H9 (cell line): ENCODE measurements at regions not wholly inside any gene's neighbourhood (a gene's known extent, or its start where the extent isn't known, plus 50 kb on each side); places are given as distances from the start of the nearest gene placed in this dataset.

ENCODE experiments used
- DNase-seq: peaks from one replicate; pipeline ENCODE4 v3.0.0-alpha.2; 2017
- H2AFZ ChIP-seq: one replicate; pipeline ENCODE4 v1.6.1; 2013; ENCODE audit warnings: mild to moderate bottlenecking, low read length, control low read depth, moderate library complexity
- H2AK5ac ChIP-seq: 2 replicates; pipeline ENCODE4 v1.6.1; 2013; ENCODE audit warnings: low read length, control low read depth, mixed read lengths; ENCODE audit not compliant: insufficient read length
- H2BK120ac ChIP-seq: one replicate; pipeline ENCODE4 v1.6.1; 2013; ENCODE audit warnings: low read depth, mild to moderate bottlenecking, low read length, control low read depth, inconsistent platforms; ENCODE audit not compliant: poor library complexity, severe bottlenecking
- H2BK12ac ChIP-seq: 2 replicates; pipeline ENCODE4 v1.6.1; 2013; ENCODE audit warnings: low read length, control low read depth, mixed read lengths, low read depth; ENCODE audit not compliant: insufficient read length
- H2BK15ac ChIP-seq: 2 replicates; pipeline ENCODE4 v1.6.1; 2013; ENCODE audit warnings: low read depth, low read length, control low read depth
- H2BK20ac ChIP-seq: one replicate; pipeline ENCODE4 v1.6.1; 2013; ENCODE audit warnings: low read depth, mild to moderate bottlenecking, low read length, control low read depth, inconsistent platforms; ENCODE audit not compliant: poor library complexity, severe bottlenecking
- H2BK5ac ChIP-seq: 2 replicates; pipeline ENCODE4 v1.6.1; 2013; ENCODE audit warnings: low read length, control low read depth, mixed read lengths; ENCODE audit not compliant: insufficient read length
- H3K14ac ChIP-seq: 2 replicates; pipeline ENCODE4 v1.6.1; 2013; ENCODE audit warnings: low read length, control low read depth; ENCODE audit not compliant: insufficient read depth
- H3K18ac ChIP-seq: 2 replicates; pipeline ENCODE4 v1.6.1; 2013; ENCODE audit warnings: low read depth, mild to moderate bottlenecking, mixed read lengths, low read length, control low read depth; ENCODE audit not compliant: insufficient read length
- H3K23ac ChIP-seq: 2 replicates; pipeline ENCODE4 v1.6.1; 2013; ENCODE audit warnings: low read length, control low read depth, mixed read lengths, low read depth; ENCODE audit not compliant: insufficient read length
- H3K23me2 ChIP-seq: 2 replicates; pipeline ENCODE4 v1.6.1; 2013; ENCODE audit warnings: low read depth, mild to moderate bottlenecking, mixed read lengths, low read length, control low read depth; ENCODE audit not compliant: insufficient read length, poor library complexity, severe bottlenecking
- H3K27ac ChIP-seq: 2 replicates; pipeline ENCODE4 v1.5.1; 2013; ENCODE audit warnings: low read length, control low read depth, mixed read lengths, low read depth; ENCODE audit not compliant: insufficient read length
- H3K27me3 ChIP-seq: 2 replicates; pipeline ENCODE4 v1.6.1; 2013; ENCODE audit warnings: low read length, control low read depth, inconsistent platforms; ENCODE audit not compliant: insufficient read depth
- H3K4ac ChIP-seq: 2 replicates; pipeline ENCODE4 v1.6.1; 2013; ENCODE audit warnings: low read depth, mild to moderate bottlenecking, control low read depth, inconsistent platforms, low read length, moderate library complexity
- H3K4me1 ChIP-seq: 2 replicates; pipeline ENCODE4 v1.6.1; 2013; ENCODE audit warnings: low read length, control low read depth, inconsistent platforms; ENCODE audit not compliant: insufficient read depth
- H3K4me2 ChIP-seq: 2 replicates; pipeline ENCODE4 v1.6.1; 2013; ENCODE audit warnings: low read length, control low read depth, mixed read lengths; ENCODE audit not compliant: insufficient read length, insufficient read depth
- H3K56ac ChIP-seq: 2 replicates; pipeline ENCODE4 v1.6.1; 2013; ENCODE audit warnings: low read depth, mild to moderate bottlenecking, mixed read lengths, low read length, control low read depth; ENCODE audit not compliant: insufficient read length
- H3K79me1 ChIP-seq: 2 replicates; pipeline ENCODE4 v1.6.1; 2013; ENCODE audit warnings: low read depth, mild to moderate bottlenecking, moderate library complexity, low read length, control low read depth, inconsistent platforms; ENCODE audit not compliant: insufficient read depth, poor library complexity, severe bottlenecking
- H3K79me2 ChIP-seq: 2 replicates; pipeline ENCODE4 v1.6.1; 2013; ENCODE audit warnings: low read length, control low read depth, inconsistent platforms; ENCODE audit not compliant: insufficient read depth
- H3K9ac ChIP-seq: 2 replicates; pipeline ENCODE4 v1.6.1; 2013; ENCODE audit warnings: low read length, control low read depth, mixed read lengths; ENCODE audit not compliant: insufficient read length; ENCODE audit errors: extremely low read depth
- H3K9me3 ChIP-seq: one replicate; pipeline ENCODE4 v1.6.1; 2013; ENCODE audit warnings: low read depth, low read length, inconsistent platforms; ENCODE audit not compliant: control insufficient read depth
- H3T11ph ChIP-seq: one replicate; pipeline ENCODE4 v1.6.1; 2013; ENCODE audit warnings: mild to moderate bottlenecking, low read length, control low read depth, inconsistent platforms
- H4K20me1 ChIP-seq: one replicate; pipeline ENCODE4 v1.6.1; 2013; ENCODE audit not compliant: control insufficient read depth, insufficient read length, insufficient read depth
- H4K5ac ChIP-seq: 2 replicates; pipeline ENCODE4 v1.6.1; 2013; ENCODE audit warnings: low read depth, mild to moderate bottlenecking, mixed read lengths, low read length, control low read depth; ENCODE audit not compliant: insufficient read length
- H4K8ac ChIP-seq: replicated peaks from 2 replicates; pipeline ENCODE4 v1.6.1; 2013; ENCODE audit warnings: low read length, control low read depth, mixed read lengths, low read depth; ENCODE audit not compliant: insufficient read length
- H4K91ac ChIP-seq: 2 replicates; pipeline ENCODE4 v1.6.1; 2013; ENCODE audit warnings: low read depth, mild to moderate bottlenecking, moderate library complexity, mixed read lengths, low read length, control low read depth; ENCODE audit not compliant: insufficient read length
- H3K27ac Mint-ChIP-seq, 3 experiments: 2 replicates in 2 of 3; 3 replicates in 1 of 3; pipeline ENCODE4 v1.8.0; 2020 to 2021; ENCODE audit warnings: mixed read lengths in 3 of 3, mild to moderate bottlenecking in 1 of 3, moderate library complexity in 1 of 3
- H3K27me3 Mint-ChIP-seq: 2 replicates; pipeline ENCODE4 v1.8.0; 2021; ENCODE audit warnings: low read depth, mild to moderate bottlenecking, moderate library complexity, mixed read lengths
- H3K36me3 Mint-ChIP-seq, 3 experiments: 2 replicates in 2 of 3; 3 replicates in 1 of 3; pipeline ENCODE4 v1.8.0; 2020 to 2021; ENCODE audit warnings: low read depth in 3 of 3, mixed read lengths in 3 of 3; ENCODE audit not compliant: insufficient read depth in 1 of 3
- H3K4me1 Mint-ChIP-seq, 2 experiments: 2 replicates each; pipeline ENCODE4 v1.8.0; 2020; ENCODE audit warnings: mixed read lengths in 2 of 2
- H3K4me3 Mint-ChIP-seq, 2 experiments: 2 replicates in 1 of 2; 3 replicates in 1 of 2; pipeline ENCODE4 v1.8.0; 2020 to 2021; ENCODE audit warnings: mild to moderate bottlenecking in 2 of 2, mixed read lengths in 2 of 2, moderate library complexity in 1 of 2
- H3K9me3 Mint-ChIP-seq, 2 experiments: 2 replicates in 1 of 2; 3 replicates in 1 of 2; pipeline ENCODE4 v1.8.0; 2020; ENCODE audit warnings: mild to moderate bottlenecking in 2 of 2, mixed read lengths in 2 of 2, moderate library complexity in 1 of 2
- WGBS: extraction: QIAGEN DNeasy Blood & Tissue Kit; methylation state at CpG from one replicate; pipeline ENCODE4 v1.1.7; 2013; ENCODE audit warnings: missing lambda C conversion rate, low lambda C conversion rate, mixed read lengths; ENCODE audit not compliant: insufficient read length; ENCODE audit errors: extremely low coverage; 5-methylcytosine and 5-hydroxymethylcytosine counted together
- TF ChIP-seq, protein P1 (sequence below): fragments of 200-600 bp; sonication (generic); conservative IDR thresholded peaks from 3 replicates; pipeline ENCODE4 v1.8.0; 2021; ENCODE audit warnings: antibody characterized with exemption, mild to moderate bottlenecking

DNA sequence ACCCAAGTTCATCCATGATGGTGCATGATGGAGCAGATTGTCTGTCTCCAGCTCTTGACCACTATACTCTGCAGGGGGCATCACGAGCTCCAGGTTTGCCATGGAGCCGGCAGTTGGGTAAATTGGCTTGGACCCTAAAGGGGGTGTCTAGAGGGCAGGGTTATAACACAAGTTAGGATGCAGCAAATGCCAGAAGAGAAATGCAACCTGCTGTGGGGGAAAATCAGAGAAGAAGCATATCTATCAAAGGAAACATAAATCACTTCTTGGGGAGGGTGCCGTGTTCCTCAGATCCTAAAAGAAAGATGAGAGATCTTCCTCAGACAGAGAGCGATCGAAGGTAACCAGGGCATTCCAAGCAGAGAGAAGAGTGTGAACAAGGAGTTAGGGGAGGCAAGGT lies 334.9 kb downstream of the C12orf75 start:
- Histone ChIP-seq H4K20me1 (no peaks in the 10 kb centered on the region), H3K23me2 (no peaks in the 10 kb centered on the region), H3K18ac (no peak overlapping the region), H3K79me2 (no peaks in the 10 kb centered on the region), H4K8ac (no peak overlapping the region), H3T11ph (no peak overlapping the region), H3K9me3 (no peaks in the 10 kb centered on the region), H3K4me2 (no peak overlapping the region), H3K56ac (no peak overlapping the region), H3K9ac (no peak overlapping the region), H3K4me1 (no peaks in the 10 kb centered on the region), H3K23ac (no peak overlapping the region), H3K4ac (no peak overlapping the region), H2BK12ac (no peak overlapping the region), H2BK20ac (no peak overlapping the region), H2BK5ac (no peak overlapping the region), H2BK15ac (no peak overlapping the region), H3K27ac (no peak overlapping the region), H3K79me1 (no peaks in the 10 kb centered on the region), H2AK5ac (no peak overlapping the region), H4K5ac (no peak overlapping the region), H3K27me3 (no peaks in the 10 kb centered on the region), H2BK120ac (no peak overlapping the region), H4K91ac (no peak overlapping the region), H2AFZ (no peak overlapping the region), H3K14ac (no peak overlapping the region)
- Mint-ChIP-seq H3K27me3 (no peaks in the 10 kb centered on the region), H3K9me3 (no peaks in the 10 kb centered on the region), H3K27ac (no peak overlapping the region; a peak in 1 of 7 replicates), H3K4me1 (no peaks in the 10 kb centered on the region), H3K4me3 (no peak overlapping the region), H3K36me3 (no peaks in the 10 kb centered on the region; a peak in 1 of 7 replicates)
- no CpG with 5 or more reads among the region's 5 CpGs for WGBS
- TF ChIP-seq, protein P1, sequence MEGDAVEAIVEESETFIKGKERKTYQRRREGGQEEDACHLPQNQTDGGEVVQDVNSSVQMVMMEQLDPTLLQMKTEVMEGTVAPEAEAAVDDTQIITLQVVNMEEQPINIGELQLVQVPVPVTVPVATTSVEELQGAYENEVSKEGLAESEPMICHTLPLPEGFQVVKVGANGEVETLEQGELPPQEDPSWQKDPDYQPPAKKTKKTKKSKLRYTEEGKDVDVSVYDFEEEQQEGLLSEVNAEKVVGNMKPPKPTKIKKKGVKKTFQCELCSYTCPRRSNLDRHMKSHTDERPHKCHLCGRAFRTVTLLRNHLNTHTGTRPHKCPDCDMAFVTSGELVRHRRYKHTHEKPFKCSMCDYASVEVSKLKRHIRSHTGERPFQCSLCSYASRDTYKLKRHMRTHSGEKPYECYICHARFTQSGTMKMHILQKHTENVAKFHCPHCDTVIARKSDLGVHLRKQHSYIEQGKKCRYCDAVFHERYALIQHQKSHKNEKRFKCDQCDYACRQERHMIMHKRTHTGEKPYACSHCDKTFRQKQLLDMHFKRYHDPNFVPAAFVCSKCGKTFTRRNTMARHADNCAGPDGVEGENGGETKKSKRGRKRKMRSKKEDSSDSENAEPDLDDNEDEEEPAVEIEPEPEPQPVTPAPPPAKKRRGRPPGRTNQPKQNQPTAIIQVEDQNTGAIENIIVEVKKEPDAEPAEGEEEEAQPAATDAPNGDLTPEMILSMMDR: no peak
- no peak for DNase-seq
